HCT116 (cell line): ENCODE measurements at regions not wholly inside any gene's neighbourhood (a gene's known extent, or its start where the extent isn't known, plus 50 kb on each side); places are given as distances from the start of the nearest gene placed in this dataset.
"Not testable (repeated sequence)": the region's sequence is repeated elsewhere in the genome, so short reads cannot be mapped to it uniquely, and the experiment has no call there.

Experiments used
- CTCF ChIP-seq, 3 experiments: fragments of 200-600 bp in 1 of 3; sonication (generic) in 1 of 3; IDR thresholded peaks in 2 of 3; conservative IDR thresholded peaks in 1 of 3; 2 replicates each; pipeline ENCODE4 v1.5.1; 2012 to 2017; ENCODE audit warnings: low read depth in 2 of 3, low read length in 2 of 3, antibody characterized with exemption in 1 of 3, borderline replicate concordance in 1 of 3, control low read depth in 1 of 3, mild to moderate bottlenecking in 1 of 3, mixed read lengths in 1 of 3, mixed run types in 1 of 3, moderate library complexity in 1 of 3; ENCODE audit not compliant: insufficient read depth in 1 of 3
- ELF1 ChIP-seq: IDR thresholded peaks from 2 replicates; pipeline ENCODE4 v1.6.1; 2012; ENCODE audit warnings: low read depth, borderline replicate concordance
- EZH2 ChIP-seq: fragments of 200-600 bp; sonication (generic); IDR thresholded peaks from 2 replicates; pipeline ENCODE4 v1.6.1; 2017; ENCODE audit warnings: antibody characterized with exemption, mixed run types
- EZH2phosphoT487 ChIP-seq: fragments of 200-600 bp; IDR thresholded peaks from 2 replicates; pipeline ENCODE4 v1.6.1; 2018; ENCODE audit warnings: antibody characterized with exemption, borderline replicate concordance
- JUND ChIP-seq: IDR thresholded peaks from 2 replicates; pipeline ENCODE4 v1.6.1; 2012
- MAX ChIP-seq: IDR thresholded peaks from 2 replicates; pipeline ENCODE4 v1.6.1; 2012
- POLR2A ChIP-seq: IDR thresholded peaks from 2 replicates; pipeline ENCODE4 v1.7.0; 2011; ENCODE audit warnings: borderline replicate concordance; ENCODE audit not compliant: insufficient read depth, insufficient read length; ENCODE audit errors: extremely low read depth
- POLR2AphosphoS5 ChIP-seq: IDR thresholded peaks from 2 replicates; pipeline ENCODE4 v1.6.1; 2011; ENCODE audit warnings: mild to moderate bottlenecking, low read depth, low read length, moderate library complexity
- REST ChIP-seq: IDR thresholded peaks from 2 replicates; pipeline ENCODE4 v1.6.1; 2012; ENCODE audit warnings: low read depth
- SIN3A ChIP-seq: IDR thresholded peaks from 2 replicates; pipeline ENCODE4 v1.6.1; 2012; ENCODE audit warnings: low read depth
- SP1 ChIP-seq: IDR thresholded peaks from 2 replicates; pipeline ENCODE4 v1.6.1; 2012; ENCODE audit warnings: low read depth
- SRF ChIP-seq: IDR thresholded peaks from 2 replicates; pipeline ENCODE4 v1.6.1; 2012; ENCODE audit warnings: low read depth
- TF ChIP-seq, protein P1 (sequence below): IDR thresholded peaks from 2 replicates; pipeline ENCODE4 v1.6.1; 2011; ENCODE audit warnings: mild to moderate bottlenecking, low read length, moderate library complexity; ENCODE audit not compliant: insufficient replicate concordance; ENCODE audit errors: extremely low read depth
- TF ChIP-seq, protein P2 (sequence below): IDR thresholded peaks from 2 replicates; pipeline ENCODE4 v1.6.1; 2012

DNA sequence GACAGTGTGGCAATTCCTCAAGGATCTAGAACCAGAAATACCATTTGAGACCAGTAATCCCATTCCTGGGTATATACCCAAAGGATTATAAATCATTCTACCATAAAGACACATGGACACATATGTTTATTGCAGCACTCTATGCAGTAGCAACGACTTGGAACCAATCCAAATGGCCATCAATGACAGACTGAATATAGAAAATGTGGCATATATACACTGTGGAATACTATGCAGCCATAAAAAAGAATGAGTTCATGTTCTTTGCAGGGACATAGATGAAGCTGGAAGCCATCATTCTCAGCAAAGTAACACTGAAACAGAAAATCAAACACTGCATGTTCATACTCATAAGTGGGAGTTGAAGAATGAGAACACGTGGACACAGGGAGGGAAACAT is 91.7 kb downstream of the VPREB1 start:
- TF ChIP-seq, protein P1, sequence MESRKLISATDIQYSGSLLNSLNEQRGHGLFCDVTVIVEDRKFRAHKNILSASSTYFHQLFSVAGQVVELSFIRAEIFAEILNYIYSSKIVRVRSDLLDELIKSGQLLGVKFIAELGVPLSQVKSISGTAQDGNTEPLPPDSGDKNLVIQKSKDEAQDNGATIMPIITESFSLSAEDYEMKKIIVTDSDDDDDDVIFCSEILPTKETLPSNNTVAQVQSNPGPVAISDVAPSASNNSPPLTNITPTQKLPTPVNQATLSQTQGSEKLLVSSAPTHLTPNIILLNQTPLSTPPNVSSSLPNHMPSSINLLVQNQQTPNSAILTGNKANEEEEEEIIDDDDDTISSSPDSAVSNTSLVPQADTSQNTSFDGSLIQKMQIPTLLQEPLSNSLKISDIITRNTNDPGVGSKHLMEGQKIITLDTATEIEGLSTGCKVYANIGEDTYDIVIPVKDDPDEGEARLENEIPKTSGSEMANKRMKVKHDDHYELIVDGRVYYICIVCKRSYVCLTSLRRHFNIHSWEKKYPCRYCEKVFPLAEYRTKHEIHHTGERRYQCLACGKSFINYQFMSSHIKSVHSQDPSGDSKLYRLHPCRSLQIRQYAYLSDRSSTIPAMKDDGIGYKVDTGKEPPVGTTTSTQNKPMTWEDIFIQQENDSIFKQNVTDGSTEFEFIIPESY: not testable (repeated sequence)
- TF ChIP-seq POLR2AphosphoS5; CTCF (IDR thresholded peaks at IDR 0.05 in 2 of 3, conservative IDR thresholded peaks at IDR 0.05 in 1 of 3; ENCODE audit: borderline replicate concordance in 1 of 3, insufficient read depth in 1 of 3, low read depth in 2 of 3, low read length in 2 of 3); JUND; EZH2phosphoT487; SP1; SIN3A; MAX; POLR2A; ELF1; EZH2; SRF; REST: not testable (repeated sequence)
- TF ChIP-seq, protein P2, sequence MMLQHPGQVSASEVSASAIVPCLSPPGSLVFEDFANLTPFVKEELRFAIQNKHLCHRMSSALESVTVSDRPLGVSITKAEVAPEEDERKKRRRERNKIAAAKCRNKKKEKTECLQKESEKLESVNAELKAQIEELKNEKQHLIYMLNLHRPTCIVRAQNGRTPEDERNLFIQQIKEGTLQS: not testable (repeated sequence)
